Endothelial cell of umbilical vein (primary cell): ENCODE measurements at regions not wholly inside any gene's neighbourhood (a gene's known extent, or its start where the extent isn't known, plus 50 kb on each side); places are given as distances from the start of the nearest gene placed in this dataset.

Experiments
- BruUV-seq: library from RNA; stranded (reverse); fragments of 400-500 nt; replicated peaks from 2 replicates; lab custom pipeline; 2021; lab: Mats Ljungman, UMichigan
- CTCF ChIA-PET: fragments of 300-600, 350-600 bp; sonication (Branson Sonifier 250); formaldehyde crosslinking; loops from one replicate; lab custom pipeline; 2021; ENCODE audit warnings: antibody characterized with exemption, inconsistent platforms; lab: Charles Lee
- POLR2A ChIA-PET: fragments of 300-600, 350-600 bp; sonication (Branson Sonifier 250); formaldehyde crosslinking; loops from one replicate; lab custom pipeline; 2021; ENCODE audit warnings: antibody characterized with exemption, inconsistent platforms; lab: Charles Lee
- DNase-seq: peaks from one replicate; pipeline ENCODE4 v3.0.0-alpha.2; 2011; ENCODE audit warnings: low read depth, low spot score
- FAIRE-seq: peaks from 2 replicates; lab custom pipeline; 2011; peaks lifted over from hg19 to GRCh38; lab: Jason Lieb, UNC
- H2AFZ ChIP-seq: 2 replicates; pipeline ENCODE4 v1.6.0; 2012; ENCODE audit warnings: low read depth, low read length, control low read depth, inconsistent platforms
- H3K27ac ChIP-seq: 2 replicates; pipeline ENCODE4 v1.5.1; 2011; ENCODE audit warnings: low read depth, mild to moderate bottlenecking, control low read depth, low read length, moderate library complexity; ENCODE audit not compliant: insufficient read depth
- H3K27me3 ChIP-seq, 2 experiments: 2 replicates each; pipeline versions ENCODE4 v1.6.0 to v1.6.1; 2011; ENCODE audit warnings: low read length in 2 of 2, mixed read lengths in 1 of 2; ENCODE audit not compliant: control insufficient read depth in 2 of 2, insufficient read depth in 2 of 2
- H3K36me3 ChIP-seq, 2 experiments: 2 replicates in 1 of 2; 3 replicates in 1 of 2; pipeline ENCODE4 v1.5.1; 2011; ENCODE audit warnings: low read length in 2 of 2, mild to moderate bottlenecking in 1 of 2, moderate library complexity in 1 of 2; ENCODE audit not compliant: control insufficient read depth in 2 of 2, insufficient read depth in 2 of 2; ENCODE audit errors: extremely low read depth in 1 of 2
- H3K4me1 ChIP-seq: 3 replicates; pipeline ENCODE4 v1.5.1; 2011; ENCODE audit warnings: mild to moderate bottlenecking, low read length; ENCODE audit not compliant: control insufficient read depth, insufficient read depth; ENCODE audit errors: extremely low read depth
- H3K4me2 ChIP-seq: 2 replicates; pipeline ENCODE4 v1.6.1; 2011; ENCODE audit warnings: low read length, control low read depth, mixed read lengths; ENCODE audit not compliant: insufficient read depth
- H3K4me3 ChIP-seq, 3 experiments: fragments of 200-600 bp in 1 of 3; sonication (generic), shearing (Covaris generic) in 1 of 3; replicated peaks in 1 of 3; 2 replicates each; pipeline ENCODE4 v1.5.1; 2011 to 2016; ENCODE audit warnings: control low read depth in 3 of 3, low read length in 3 of 3, mild to moderate bottlenecking in 2 of 3, inconsistent platforms in 1 of 3, low read depth in 1 of 3, moderate library complexity in 1 of 3; ENCODE audit not compliant: insufficient read depth in 1 of 3
- H3K79me2 ChIP-seq: 2 replicates; pipeline ENCODE4 v1.6.0; 2012; ENCODE audit warnings: low read length, inconsistent platforms; ENCODE audit not compliant: control insufficient read depth, insufficient read depth
- H3K9ac ChIP-seq: replicated peaks from 2 replicates; pipeline ENCODE3; 2011; ENCODE audit warnings: low read length, control low read depth; ENCODE audit not compliant: insufficient read depth; ENCODE audit errors: extremely low read depth
- H3K9me1 ChIP-seq: replicated peaks from 3 replicates; pipeline ENCODE4 v1.6.0; 2011; ENCODE audit warnings: mild to moderate bottlenecking, low read length; ENCODE audit not compliant: control insufficient read depth, insufficient read depth; ENCODE audit errors: extremely low read depth
- H3K9me3 ChIP-seq: replicated peaks from 2 replicates; pipeline ENCODE4 v1.5.1; 2012; ENCODE audit warnings: low read length, inconsistent platforms; ENCODE audit not compliant: control insufficient read depth, insufficient read depth
- H4K20me1 ChIP-seq: replicated peaks from 2 replicates; pipeline ENCODE3; 2011; ENCODE audit warnings: mild to moderate bottlenecking, low read length; ENCODE audit not compliant: control insufficient read depth, insufficient read depth; ENCODE audit errors: extremely low read depth
- EZH2 ChIP-seq: IDR thresholded peaks from 2 replicates; pipeline ENCODE4 v1.6.1; 2012; ENCODE audit warnings: borderline replicate concordance, low read depth, mild to moderate bottlenecking, moderate library complexity, low read length, inconsistent platforms; ENCODE audit not compliant: severe bottlenecking
- FOS ChIP-seq: IDR thresholded peaks from 2 replicates; pipeline ENCODE4 v1.6.1; 2011; ENCODE audit warnings: mild to moderate bottlenecking, low read length, moderate library complexity, borderline replicate concordance; ENCODE audit not compliant: insufficient read depth
- GATA2 ChIP-seq: IDR thresholded peaks from 2 replicates; pipeline ENCODE4 v1.7.0; 2011; ENCODE audit warnings: low read depth, mild to moderate bottlenecking, moderate library complexity, mixed read lengths, low read length; ENCODE audit not compliant: insufficient read length, insufficient read depth
- JUN ChIP-seq: IDR thresholded peaks from 2 replicates; pipeline ENCODE4 v1.6.1; 2011; ENCODE audit warnings: borderline replicate concordance, low read depth; ENCODE audit not compliant: insufficient read length, insufficient read depth
- MYC ChIP-seq: IDR thresholded peaks from one replicate; pipeline ENCODE4 v1.6.1; 2011; ENCODE audit warnings: mild to moderate bottlenecking, low read depth, low read length
- POLR2A ChIP-seq: IDR thresholded peaks from 2 replicates; pipeline ENCODE4 v1.6.1; 2012; ENCODE audit warnings: low read depth, mild to moderate bottlenecking, control low read depth, low read length
- POLR2AphosphoS5 ChIP-seq: IDR thresholded peaks from 2 replicates; pipeline ENCODE4 v1.6.1; 2012; ENCODE audit warnings: low read depth, mild to moderate bottlenecking, control low read depth, low read length, moderate library complexity; ENCODE audit not compliant: insufficient read depth
- dilution Hi-C: fragments of 300-500 bp; cut with MboI; formaldehyde crosslinking; loops from one replicate; pipeline ENCODE4 v1.15.0; 2019; ENCODE audit warnings: low sequenced_read_pairs; ENCODE audit not compliant: extremely low pct_ligation_motif_present
- intact Hi-C: fragments of 100-400 bp; cut with micrococcal nuclease; formaldehyde crosslinking; loops from one replicate; pipeline ENCODE4 v1.10.0; 2022
- TF ChIP-seq, protein P1 (sequence below), 2 donors: IDR thresholded peaks; 1 replicate in 1 of 2; 2 replicates in 1 of 2; pipeline ENCODE4 v1.5.1; 2011; ENCODE audit warnings: low read length in 2 of 2, mild to moderate bottlenecking in 2 of 2, moderate library complexity in 2 of 2, control low read depth in 1 of 2, inconsistent platforms in 1 of 2, low read depth in 1 of 2; ENCODE audit not compliant: insufficient read depth in 1 of 2; ENCODE audit errors: extremely low read depth in 1 of 2
- TF ChIP-seq, protein P2 (sequence below): IDR thresholded peaks from 2 replicates; pipeline ENCODE4 v1.6.1; 2011; ENCODE audit not compliant: insufficient read depth, insufficient read length

DNA sequence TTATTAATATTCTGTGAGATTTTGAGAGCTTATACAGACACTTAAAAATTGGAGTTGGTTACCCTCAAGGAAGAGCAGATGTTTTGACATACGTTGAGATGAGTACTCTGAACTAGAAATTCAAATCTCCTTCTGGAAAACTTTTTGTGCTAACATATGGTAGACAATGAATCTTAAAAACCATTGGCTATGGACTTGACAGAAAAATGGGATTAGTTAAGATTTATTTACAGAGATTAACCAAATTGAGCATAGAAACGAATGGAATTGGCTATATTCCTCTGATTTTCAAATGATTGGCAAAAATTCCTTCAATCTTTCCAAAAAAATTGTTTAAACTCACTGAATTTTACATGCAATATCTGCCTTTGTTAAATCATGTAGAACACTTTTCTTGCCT, 1392.9 kb downstream of the BRINP3 start:
- Histone ChIP-seq H3K4me2 (no peak overlapping the region), H3K9ac (no peak overlapping the region), H3K27ac (no peak overlapping the region), H3K79me2 (no peaks in the 10 kb centered on the region), H3K4me3 (no peak overlapping the region), H4K20me1 (no peaks in the 10 kb centered on the region), H2AFZ (no peak overlapping the region), H3K9me1 (no peaks in the 10 kb centered on the region), H3K9me3 (no peaks in the 10 kb centered on the region), H3K36me3 (no peaks in the 10 kb centered on the region), H3K4me1 (no peaks in the 10 kb centered on the region), H3K27me3 (no peaks in the 10 kb centered on the region)
- ChIA-PET POLR2A (no interaction called here), CTCF (no interaction called here)
- DNase-seq = no peak
- BruUV-seq = no TSS peak
- TF ChIP-seq EZH2 = no peak
- TF ChIP-seq, protein P1, sequence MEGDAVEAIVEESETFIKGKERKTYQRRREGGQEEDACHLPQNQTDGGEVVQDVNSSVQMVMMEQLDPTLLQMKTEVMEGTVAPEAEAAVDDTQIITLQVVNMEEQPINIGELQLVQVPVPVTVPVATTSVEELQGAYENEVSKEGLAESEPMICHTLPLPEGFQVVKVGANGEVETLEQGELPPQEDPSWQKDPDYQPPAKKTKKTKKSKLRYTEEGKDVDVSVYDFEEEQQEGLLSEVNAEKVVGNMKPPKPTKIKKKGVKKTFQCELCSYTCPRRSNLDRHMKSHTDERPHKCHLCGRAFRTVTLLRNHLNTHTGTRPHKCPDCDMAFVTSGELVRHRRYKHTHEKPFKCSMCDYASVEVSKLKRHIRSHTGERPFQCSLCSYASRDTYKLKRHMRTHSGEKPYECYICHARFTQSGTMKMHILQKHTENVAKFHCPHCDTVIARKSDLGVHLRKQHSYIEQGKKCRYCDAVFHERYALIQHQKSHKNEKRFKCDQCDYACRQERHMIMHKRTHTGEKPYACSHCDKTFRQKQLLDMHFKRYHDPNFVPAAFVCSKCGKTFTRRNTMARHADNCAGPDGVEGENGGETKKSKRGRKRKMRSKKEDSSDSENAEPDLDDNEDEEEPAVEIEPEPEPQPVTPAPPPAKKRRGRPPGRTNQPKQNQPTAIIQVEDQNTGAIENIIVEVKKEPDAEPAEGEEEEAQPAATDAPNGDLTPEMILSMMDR (IDR thresholded peaks at IDR 0.05; ENCODE audit: extremely low read depth in 1 of 2, insufficient read depth in 1 of 2, low read depth in 1 of 2, low read length in 2 of 2) = no peak
- TF ChIP-seq POLR2A = no peak
- no peak for TF ChIP-seq JUN
- TF ChIP-seq POLR2AphosphoS5 = no peak
- TF ChIP-seq FOS = no peak
- TF ChIP-seq, protein P2, sequence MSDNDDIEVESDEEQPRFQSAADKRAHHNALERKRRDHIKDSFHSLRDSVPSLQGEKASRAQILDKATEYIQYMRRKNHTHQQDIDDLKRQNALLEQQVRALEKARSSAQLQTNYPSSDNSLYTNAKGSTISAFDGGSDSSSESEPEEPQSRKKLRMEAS = no peak
- no peak for TF ChIP-seq GATA2
- TF ChIP-seq MYC = no peak
- dilution Hi-C loops (no loop called here), intact Hi-C loops (no loop called here)
- no peak for FAIRE-seq
